ENCODE measurements at regions not wholly inside any gene's neighbourhood (a gene's known extent, or its start where the extent isn't known, plus 50 kb on each side); places are given as distances from the start of the nearest gene placed in this dataset.

GRCh38 chrX:42151808-42152207, 228.5 kb upstream of the CASK start:
- Histone ChIP-seq H3K27me3 (ENCODE audit: control insufficient read depth, insufficient read depth, low read length) (no peaks in the 10 kb centered on the region), H3K9me3 (ENCODE audit: control insufficient read depth, insufficient read depth, low read depth, low read length) (no peaks in the 10 kb centered on the region), H3K4me3 (ENCODE audit: low read depth in 2 of 2, low read length in 2 of 2) (no peak overlapping the region), H3K36me3 (ENCODE audit: control insufficient read depth, insufficient read depth, low read length) (no peaks in the 10 kb centered on the region), H3K4me1 (ENCODE audit: control insufficient read depth, insufficient read depth, low read length) (no peaks in the 10 kb centered on the region), H3K27ac (ENCODE audit: low read length) (no peak overlapping the region)
- no TSS peak for BruUV-seq (replicated peaks)
- intact Hi-C loops (cut with micrococcal nuclease; ENCODE audit: unreplicated experiment) (no loop called here), in situ Hi-C loops (cut with HindIII; ENCODE audit: low pct_unique_long_range_greater_than_20kb, low sequenced_read_pairs) (no loop called here)
- ChIA-PET CTCF (no interaction called here), POLR2A (no interaction called here)
- TF ChIP-seq POLR2AphosphoS5 (IDR thresholded peaks at IDR 0.05; ENCODE audit: low read depth, low read length): no peak
- no peak for TF ChIP-seq SIN3A (IDR thresholded peaks at IDR 0.05; ENCODE audit: borderline replicate concordance, insufficient read depth, low read depth, low read length)
- no peak for TF ChIP-seq TCF7L2 (IDR thresholded peaks at IDR 0.05; ENCODE audit: low read depth, low read length)
- TF ChIP-seq REST (IDR thresholded peaks at IDR 0.05; ENCODE audit: insufficient read depth in 1 of 2, low read depth in 2 of 2, low read length in 1 of 2): no peak
- TF ChIP-seq CTCF (IDR thresholded peaks at IDR 0.05): no peak
- DNase-seq (ENCODE audit: low read depth, low spot score) (no peak), ATAC-seq (no peak)

- no TSS peak for BruUV-seq (replicated peaks)
- POLR2A ChIA-PET: no interaction called here
Measured at GRCh38 chrX:42149765-42150164, 226.4 kb upstream of the CASK start.

More at GRCh38 chrX:42149765-42150164, 226.4 kb upstream of the CASK start:
- ATAC-seq (no peak), DNase-seq (ENCODE audit: low read depth, low spot score) (no peak)
- no peaks in the 10 kb centered on the region for H3K9me3 ChIP-seq (ENCODE audit: control insufficient read depth, insufficient read depth, low read depth, low read length)
- no peak for TF ChIP-seq REST (IDR thresholded peaks at IDR 0.05; ENCODE audit: insufficient read depth in 1 of 2, low read depth in 2 of 2, low read length in 1 of 2)
- no peak for TF ChIP-seq TCF7L2 (IDR thresholded peaks at IDR 0.05; ENCODE audit: low read depth, low read length)
- TF ChIP-seq SIN3A (IDR thresholded peaks at IDR 0.05; ENCODE audit: borderline replicate concordance, insufficient read depth, low read depth, low read length): no peak
- TF ChIP-seq POLR2AphosphoS5 (IDR thresholded peaks at IDR 0.05; ENCODE audit: low read depth, low read length): no peak
- TF ChIP-seq CTCF (IDR thresholded peaks at IDR 0.05): no peak
- intact Hi-C loops (cut with micrococcal nuclease; ENCODE audit: unreplicated experiment) (no loop called here), in situ Hi-C loops (cut with HindIII; ENCODE audit: low pct_unique_long_range_greater_than_20kb, low sequenced_read_pairs) (no loop called here)
- no peaks in the 10 kb centered on the region for H3K4me1 ChIP-seq (ENCODE audit: control insufficient read depth, insufficient read depth, low read length)
- no peaks in the 10 kb centered on the region for H3K27me3 ChIP-seq (ENCODE audit: control insufficient read depth, insufficient read depth, low read length)
- H3K4me3 ChIP-seq (ENCODE audit: low read depth in 2 of 2, low read length in 2 of 2): no peak overlapping the region
- H3K36me3 ChIP-seq (ENCODE audit: control insufficient read depth, insufficient read depth, low read length): no peaks in the 10 kb centered on the region
- no peak overlapping the region for H3K27ac ChIP-seq (ENCODE audit: low read length)
- CTCF ChIA-PET: no interaction called here

Measured in Panc1 (cell line).